OCI-LY3 (cell line): ENCODE measurements at regions not wholly inside any gene's neighbourhood (a gene's known extent, or its start where the extent isn't known, plus 50 kb on each side); places are given as distances from the start of the nearest gene placed in this dataset.

ENCODE experiments used
- EZH2phosphoT487 ChIP-seq: fragments of 200-600 bp; shearing (Covaris generic); IDR thresholded peaks from 2 replicates; pipeline ENCODE4 v1.6.1; 2018; ENCODE audit warnings: antibody characterized with exemption, mixed run types, low read depth
- TF ChIP-seq, protein P1 (sequence below): fragments of 200-600, 300-600 bp; sonication (generic); IDR thresholded peaks from 2 replicates; pipeline ENCODE4 v1.5.1; 2014; ENCODE audit warnings: antibody characterized with exemption, low read length, low read depth

DNA sequence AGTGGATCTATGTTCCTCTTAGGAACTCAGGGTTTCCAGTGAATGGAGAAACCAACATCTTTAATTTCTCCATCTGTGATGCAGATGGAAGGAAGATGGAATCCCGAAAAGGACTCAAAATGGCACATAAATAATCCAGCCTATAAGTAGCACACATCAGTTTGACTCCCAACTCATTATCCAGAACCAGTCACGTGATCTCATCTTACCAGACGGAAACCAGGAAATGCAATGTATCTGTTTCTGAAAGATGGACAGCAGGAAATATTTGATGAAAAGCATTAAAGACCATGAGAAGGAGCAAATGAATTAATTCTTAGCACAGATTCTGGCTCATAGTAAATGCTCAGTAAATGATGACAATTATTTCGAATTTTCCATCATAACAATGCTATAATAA, 443.1 kb upstream of the FMR1 start:
- no peak for TF ChIP-seq EZH2phosphoT487
- TF ChIP-seq, protein P1, sequence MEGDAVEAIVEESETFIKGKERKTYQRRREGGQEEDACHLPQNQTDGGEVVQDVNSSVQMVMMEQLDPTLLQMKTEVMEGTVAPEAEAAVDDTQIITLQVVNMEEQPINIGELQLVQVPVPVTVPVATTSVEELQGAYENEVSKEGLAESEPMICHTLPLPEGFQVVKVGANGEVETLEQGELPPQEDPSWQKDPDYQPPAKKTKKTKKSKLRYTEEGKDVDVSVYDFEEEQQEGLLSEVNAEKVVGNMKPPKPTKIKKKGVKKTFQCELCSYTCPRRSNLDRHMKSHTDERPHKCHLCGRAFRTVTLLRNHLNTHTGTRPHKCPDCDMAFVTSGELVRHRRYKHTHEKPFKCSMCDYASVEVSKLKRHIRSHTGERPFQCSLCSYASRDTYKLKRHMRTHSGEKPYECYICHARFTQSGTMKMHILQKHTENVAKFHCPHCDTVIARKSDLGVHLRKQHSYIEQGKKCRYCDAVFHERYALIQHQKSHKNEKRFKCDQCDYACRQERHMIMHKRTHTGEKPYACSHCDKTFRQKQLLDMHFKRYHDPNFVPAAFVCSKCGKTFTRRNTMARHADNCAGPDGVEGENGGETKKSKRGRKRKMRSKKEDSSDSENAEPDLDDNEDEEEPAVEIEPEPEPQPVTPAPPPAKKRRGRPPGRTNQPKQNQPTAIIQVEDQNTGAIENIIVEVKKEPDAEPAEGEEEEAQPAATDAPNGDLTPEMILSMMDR = no peak
